GM18861 (cell line): ENCODE measurements at regions not wholly inside any gene's neighbourhood (a gene's known extent, or its start where the extent isn't known, plus 50 kb on each side); places are given as distances from the start of the nearest gene placed in this dataset.
A peak's percentile ranks its signal among the peaks of the same experiment; 100 is the strongest.
"Not testable (repeated sequence)": the region's sequence is repeated elsewhere in the genome, so short reads cannot be mapped to it uniquely, and the experiment has no call there.

Experiments used
- ATAC-seq: cut with Tn5 transposase; IDR thresholded peaks from one replicate; pipeline ENCODE4 v1.9.1; 2021; ENCODE audit not compliant: unreplicated experiment

- no peak for ATAC-seq
These were observed 215.1 kb upstream of the ZNF608 start for GRCh38 chr5:124961521-124961920.

- ATAC-seq: no peak
These were observed 215.7 kb upstream of the ZNF608 start for GRCh38 chr5:124962111-124962510.

GRCh38 chr5:124962735-124963134, 216.3 kb upstream of the ZNF608 start:
- no peak for ATAC-seq

GRCh38 chr5:124963236-124963919, 216.9 kb upstream of the ZNF608 start:
- no peak for ATAC-seq

GRCh38 chr5:124966741-124967140, 220.3 kb upstream of the ZNF608 start:
- not testable (repeated sequence) for ATAC-seq

GRCh38 chr5:124970381-124970780, 223.9 kb upstream of the ZNF608 start:
- not testable (repeated sequence) for ATAC-seq

GRCh38 chr5:124972703-124973102, 226.3 kb upstream of the ZNF608 start:
- no peak for ATAC-seq

- ATAC-seq: no peak
These were observed 227.2 kb upstream of the ZNF608 start for GRCh38 chr5:124973661-124974060.

GRCh38 chr5:124976086-124976485, 229.6 kb upstream of the ZNF608 start:
- no peak for ATAC-seq

- ATAC-seq: no peak
These were observed 232.8 kb upstream of the ZNF608 start for GRCh38 chr5:124979251-124979650.

- ATAC-seq: peak; percentile 97
These were observed 233.9 kb upstream of the ZNF608 start for GRCh38 chr5:124980163-124980941.

- ATAC-seq: no peak
These were observed 235.5 kb upstream of the ZNF608 start for GRCh38 chr5:124981901-124982300.

GRCh38 chr5:124986170-124986569, 239.7 kb upstream of the ZNF608 start:
- no peak for ATAC-seq

- no peak for ATAC-seq
These were observed 240.2 kb upstream of the ZNF608 start for GRCh38 chr5:124986667-124987066.

- ATAC-seq: not testable (repeated sequence)
These were observed 241.3 kb upstream of the ZNF608 start for GRCh38 chr5:124987786-124988185.

GRCh38 chr5:124990723-124991122, 244.3 kb upstream of the ZNF608 start:
- ATAC-seq: no peak

- ATAC-seq: no peak
These were observed 249.0 kb upstream of the ZNF608 start for GRCh38 chr5:124995421-124995820.

GRCh38 chr5:124996023-124996763, 249.8 kb upstream of the ZNF608 start:
- no peak for ATAC-seq

GRCh38 chr5:124996764-124997077, 250.3 kb upstream of the ZNF608 start:
- ATAC-seq: no peak

GRCh38 chr5:124997186-124997893, 250.9 kb upstream of the ZNF608 start:
- ATAC-seq: no peak

- no peak for ATAC-seq
These were observed 252.1 kb upstream of the ZNF608 start for GRCh38 chr5:124998520-124998919.
